HEK293 (cell line): ENCODE measurements at regions not wholly inside any gene's neighbourhood (a gene's known extent, or its start where the extent isn't known, plus 50 kb on each side); places are given as distances from the start of the nearest gene placed in this dataset.

Experiments
- WT1 ChIP-seq: fragments of 450-650 bp; formaldehyde crosslinking; IDR thresholded peaks from 2 replicates; pipeline ENCODE4 v1.5.1; 2016; ENCODE audit warnings: missing biosample characterization, missing genetic modification characterization
- ZNF274 ChIP-seq, 2 experiments: fragments of 200-500 bp in 1 of 2; fragments of 450-650 bp in 1 of 2; sonication (Bioruptor generic) in 1 of 2; formaldehyde crosslinking in 1 of 2; IDR thresholded peaks; 2 replicates each; pipeline versions ENCODE4 v1.5.1 to v1.6.1; 2014 to 2016; ENCODE audit warnings: borderline replicate concordance in 1 of 2, inconsistent platforms in 1 of 2, low read length in 1 of 2, missing biosample characterization in 1 of 2, missing genetic modification characterization in 1 of 2
- TF ChIP-seq, protein P1 (sequence below): fragments of 450-650 bp; formaldehyde crosslinking; IDR thresholded peaks from 2 replicates; pipeline ENCODE4 v1.5.1; 2016; ENCODE audit warnings: missing biosample characterization, missing genetic modification characterization

DNA sequence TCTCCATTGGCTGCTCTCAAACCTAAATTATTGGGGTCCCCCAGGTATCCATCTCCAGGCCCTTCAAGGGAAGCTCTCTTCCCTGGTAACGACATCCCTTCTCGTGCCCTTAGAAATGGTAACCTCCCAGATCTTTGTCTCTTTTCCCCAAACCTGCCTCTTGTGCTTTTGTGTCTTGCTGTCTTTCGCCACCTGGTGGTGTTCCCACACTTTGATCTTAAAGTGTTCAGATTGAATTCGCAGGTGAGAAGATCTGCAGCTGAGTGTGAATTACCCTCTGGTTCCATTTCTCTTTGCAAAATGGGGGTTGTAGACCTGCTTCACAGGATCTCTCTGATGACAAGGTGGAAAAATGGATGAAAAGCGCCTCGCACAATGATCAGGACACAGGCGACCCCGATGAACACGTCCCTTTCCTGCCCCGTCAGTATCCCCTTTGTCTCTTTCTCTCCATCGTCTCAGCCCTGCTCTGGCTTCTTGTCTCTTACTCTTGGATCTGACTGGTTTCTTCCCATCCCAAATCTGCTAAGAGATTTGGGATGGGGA lies 53.1 kb downstream of the DOP1B start:
- TF ChIP-seq, protein P1, sequence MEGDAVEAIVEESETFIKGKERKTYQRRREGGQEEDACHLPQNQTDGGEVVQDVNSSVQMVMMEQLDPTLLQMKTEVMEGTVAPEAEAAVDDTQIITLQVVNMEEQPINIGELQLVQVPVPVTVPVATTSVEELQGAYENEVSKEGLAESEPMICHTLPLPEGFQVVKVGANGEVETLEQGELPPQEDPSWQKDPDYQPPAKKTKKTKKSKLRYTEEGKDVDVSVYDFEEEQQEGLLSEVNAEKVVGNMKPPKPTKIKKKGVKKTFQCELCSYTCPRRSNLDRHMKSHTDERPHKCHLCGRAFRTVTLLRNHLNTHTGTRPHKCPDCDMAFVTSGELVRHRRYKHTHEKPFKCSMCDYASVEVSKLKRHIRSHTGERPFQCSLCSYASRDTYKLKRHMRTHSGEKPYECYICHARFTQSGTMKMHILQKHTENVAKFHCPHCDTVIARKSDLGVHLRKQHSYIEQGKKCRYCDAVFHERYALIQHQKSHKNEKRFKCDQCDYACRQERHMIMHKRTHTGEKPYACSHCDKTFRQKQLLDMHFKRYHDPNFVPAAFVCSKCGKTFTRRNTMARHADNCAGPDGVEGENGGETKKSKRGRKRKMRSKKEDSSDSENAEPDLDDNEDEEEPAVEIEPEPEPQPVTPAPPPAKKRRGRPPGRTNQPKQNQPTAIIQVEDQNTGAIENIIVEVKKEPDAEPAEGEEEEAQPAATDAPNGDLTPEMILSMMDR (tag by site-specific recombination), result peak; percentile 81
- no peak for TF ChIP-seq ZNF274 (IDR thresholded peaks at IDR 0.05; ENCODE audit: low read length)
- TF ChIP-seq ZNF274 (tag by site-specific recombination; IDR thresholded peaks at IDR 0.05; ENCODE audit: borderline replicate concordance), result no peak
- no peak for TF ChIP-seq WT1
